ENCODE measurements at regions not wholly inside any gene's neighbourhood (a gene's known extent, or its start where the extent isn't known, plus 50 kb on each side); places are given as distances from the start of the nearest gene placed in this dataset.

- H3K27me3 ChIP-seq (ENCODE audit: low read depth): peaks cover 4% of the 10 kb centered on the region
- intact Hi-C loops (cut with micrococcal nuclease): no loop called here
- H3K27ac ChIP-seq (replicated peaks): no peak overlapping the region
- no peaks in the 10 kb centered on the region for H3K9me3 ChIP-seq (replicated peaks)
- H3K36me3 ChIP-seq: no peaks in the 10 kb centered on the region
- DNase-seq: no peak
- TF ChIP-seq CTCF (IDR thresholded peaks at IDR 0.05; ENCODE audit: borderline replicate concordance): no peak
- no peaks in the 10 kb centered on the region for H3K4me1 ChIP-seq
- H3K4me3 ChIP-seq: no peak overlapping the region
Measured at GRCh38 chr12:39125566-39125965, 220.2 kb upstream of the CPNE8 start.

DNA sequence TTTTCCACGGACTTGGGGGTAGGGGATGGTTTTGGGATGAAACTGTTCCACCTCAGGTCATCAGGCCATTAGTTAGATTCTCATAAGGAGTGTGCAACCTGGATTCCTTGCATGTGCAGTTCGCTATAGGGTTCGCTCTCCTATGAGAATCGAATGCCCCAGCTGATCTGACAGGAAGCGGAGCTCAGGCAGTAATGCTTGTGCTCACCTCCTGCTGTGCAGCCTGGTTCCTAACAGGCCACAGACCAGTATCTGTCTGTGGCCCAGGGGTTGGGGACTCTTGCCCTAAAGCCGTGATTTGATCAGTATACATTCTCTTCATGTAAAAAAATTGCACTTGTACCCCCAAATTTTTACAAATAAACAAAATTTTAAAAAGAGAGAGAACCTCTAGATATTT, 219.4 kb upstream of the CPNE8 start:
- Histone ChIP-seq H3K36me3 (no peaks in the 10 kb centered on the region), H3K9me3 (replicated peaks) (no peaks in the 10 kb centered on the region), H3K27ac (replicated peaks) (no peak overlapping the region), H3K4me1 (no peaks in the 10 kb centered on the region), H3K27me3 (ENCODE audit: low read depth) (peaks cover 4% of the 10 kb centered on the region), H3K4me3 (no peak overlapping the region)
- no peak for DNase-seq
- intact Hi-C loops (cut with micrococcal nuclease): no loop called here
- no peak for TF ChIP-seq CTCF (IDR thresholded peaks at IDR 0.05; ENCODE audit: borderline replicate concordance)

- Histone ChIP-seq H3K9me3 (replicated peaks) (no peaks in the 10 kb centered on the region), H3K4me1 (no peaks in the 10 kb centered on the region), H3K27ac (replicated peaks) (no peak overlapping the region), H3K36me3 (no peaks in the 10 kb centered on the region), H3K27me3 (ENCODE audit: low read depth) (peaks cover 4% of the 10 kb centered on the region), H3K4me3 (no peak overlapping the region)
- TF ChIP-seq CTCF (IDR thresholded peaks at IDR 0.05; ENCODE audit: borderline replicate concordance): no peak
- DNase-seq: no peak
- intact Hi-C loops (cut with micrococcal nuclease): no loop called here
Measured at GRCh38 chr12:39123580-39124253, 218.3 kb upstream of the CPNE8 start.

- no peak for TF ChIP-seq CTCF (IDR thresholded peaks at IDR 0.05; ENCODE audit: borderline replicate concordance)
- DNase-seq: no peak
- no peak overlapping the region for H3K27ac ChIP-seq (replicated peaks)
- H3K4me3 ChIP-seq: no peak overlapping the region
- no peaks in the 10 kb centered on the region for H3K36me3 ChIP-seq
- no peaks in the 10 kb centered on the region for H3K9me3 ChIP-seq (replicated peaks)
- intact Hi-C loops (cut with micrococcal nuclease): no loop called here
- no peaks in the 10 kb centered on the region for H3K4me1 ChIP-seq
- H3K27me3 ChIP-seq (ENCODE audit: low read depth): peaks cover 4% of the 10 kb centered on the region
Measured at GRCh38 chr12:39122562-39123204, 217.3 kb upstream of the CPNE8 start.

DNA sequence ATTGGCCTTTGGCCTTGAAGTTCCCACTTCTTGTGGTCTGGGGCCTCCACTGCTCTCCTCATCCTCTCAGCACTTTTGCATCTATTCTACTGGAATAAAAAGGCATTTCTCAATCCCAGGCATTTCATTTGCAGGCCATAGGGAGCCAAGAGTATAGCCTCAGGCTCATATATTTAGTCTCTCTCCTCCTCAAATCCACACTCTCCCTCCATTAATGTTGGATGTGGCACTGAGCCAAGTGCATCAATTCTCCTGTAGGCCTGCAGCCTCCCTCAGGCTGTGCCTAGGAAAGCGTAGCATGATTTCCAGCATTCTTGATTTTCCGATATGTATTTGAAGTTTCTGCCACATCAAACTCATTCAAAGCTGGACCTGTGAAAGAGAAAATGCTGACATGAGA, 211.5 kb upstream of the CPNE8 start:
- intact Hi-C loops (cut with micrococcal nuclease): no loop called here
- no peak for TF ChIP-seq CTCF (IDR thresholded peaks at IDR 0.05; ENCODE audit: borderline replicate concordance)
- H3K4me3 ChIP-seq: no peak overlapping the region
- peaks cover 3% of the 10 kb centered on the region for H3K27me3 ChIP-seq (ENCODE audit: low read depth)
- DNase-seq: no peak
- H3K36me3 ChIP-seq: no peaks in the 10 kb centered on the region
- H3K9me3 ChIP-seq (replicated peaks): no peaks in the 10 kb centered on the region
- H3K27ac ChIP-seq (replicated peaks): no peak overlapping the region
- no peaks in the 10 kb centered on the region for H3K4me1 ChIP-seq
